ENCODE measurements at regions not wholly inside any gene's neighbourhood (a gene's known extent, or its start where the extent isn't known, plus 50 kb on each side); places are given as distances from the start of the nearest gene placed in this dataset.

DNA sequence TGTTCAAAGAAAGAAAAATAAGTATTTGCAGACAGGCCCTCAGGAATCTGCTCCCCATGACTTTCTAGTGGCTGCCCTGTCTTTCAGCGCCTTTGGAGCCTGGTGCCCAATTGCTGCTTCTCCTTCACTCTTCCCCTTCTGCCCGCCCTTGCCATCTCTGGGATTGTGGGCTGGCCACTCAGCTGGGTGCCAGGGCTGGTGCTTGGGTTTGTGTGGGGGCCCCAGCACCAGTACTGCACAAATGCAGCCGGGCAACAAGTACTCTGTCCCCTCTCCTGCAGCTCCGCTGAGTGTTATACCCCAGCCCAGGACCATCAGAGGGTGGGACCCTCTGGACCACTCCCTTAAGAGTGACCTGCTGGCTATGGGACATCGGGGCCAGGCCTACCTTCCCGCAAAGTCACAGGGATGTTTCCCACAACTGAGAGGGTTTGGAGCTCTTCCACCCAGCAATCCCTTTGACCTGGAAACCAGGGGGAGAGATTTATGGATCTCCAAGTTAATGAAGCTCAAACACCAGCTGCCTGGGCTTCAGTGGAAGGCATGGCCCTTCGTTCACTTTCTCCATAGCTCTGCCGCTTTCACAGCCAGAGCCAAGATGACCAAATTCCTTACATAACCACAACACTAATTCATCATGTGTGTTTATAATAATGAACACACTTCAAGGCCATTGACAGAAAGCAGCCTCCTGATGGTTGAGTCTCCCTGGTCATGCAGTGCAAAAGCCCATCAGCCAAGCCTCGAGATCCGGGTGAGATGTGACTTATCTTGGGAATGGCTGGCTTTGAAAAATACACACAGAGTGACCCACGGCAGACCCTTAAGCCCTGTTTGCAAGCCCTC is 313.9 kb upstream of the ZNF32 start:
- DNase-seq: no peak
- WGBS, 2 donors: 76 to 86% methylated on average over 11 of the region's 11 CpGs
- Histone ChIP-seq H3K27me3 (no peaks in the 10 kb centered on the region), H3K4me1 (peaks cover 9 to 21% (median 16%) of the 10 kb centered on the region in 4 donors), H3K27ac (no peak overlapping the region), H3K9me3 (no peaks in the 10 kb centered on the region), H3K36me3 (no peaks in the 10 kb centered on the region), H3K4me3 (no peak overlapping the region)
- ATAC-seq (ENCODE audit: low FRiP score in 2 of 2): no peak
- no peak for TF ChIP-seq EP300 (IDR thresholded peaks at IDR 0.05)
- TF ChIP-seq POLR2A (IDR thresholded peaks at IDR 0.05): no peak
- TF ChIP-seq POLR2AphosphoS5 (IDR thresholded peaks at IDR 0.05): no peak
- TF ChIP-seq, protein P1, sequence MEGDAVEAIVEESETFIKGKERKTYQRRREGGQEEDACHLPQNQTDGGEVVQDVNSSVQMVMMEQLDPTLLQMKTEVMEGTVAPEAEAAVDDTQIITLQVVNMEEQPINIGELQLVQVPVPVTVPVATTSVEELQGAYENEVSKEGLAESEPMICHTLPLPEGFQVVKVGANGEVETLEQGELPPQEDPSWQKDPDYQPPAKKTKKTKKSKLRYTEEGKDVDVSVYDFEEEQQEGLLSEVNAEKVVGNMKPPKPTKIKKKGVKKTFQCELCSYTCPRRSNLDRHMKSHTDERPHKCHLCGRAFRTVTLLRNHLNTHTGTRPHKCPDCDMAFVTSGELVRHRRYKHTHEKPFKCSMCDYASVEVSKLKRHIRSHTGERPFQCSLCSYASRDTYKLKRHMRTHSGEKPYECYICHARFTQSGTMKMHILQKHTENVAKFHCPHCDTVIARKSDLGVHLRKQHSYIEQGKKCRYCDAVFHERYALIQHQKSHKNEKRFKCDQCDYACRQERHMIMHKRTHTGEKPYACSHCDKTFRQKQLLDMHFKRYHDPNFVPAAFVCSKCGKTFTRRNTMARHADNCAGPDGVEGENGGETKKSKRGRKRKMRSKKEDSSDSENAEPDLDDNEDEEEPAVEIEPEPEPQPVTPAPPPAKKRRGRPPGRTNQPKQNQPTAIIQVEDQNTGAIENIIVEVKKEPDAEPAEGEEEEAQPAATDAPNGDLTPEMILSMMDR (IDR thresholded peaks at IDR 0.05): no peak

DNA sequence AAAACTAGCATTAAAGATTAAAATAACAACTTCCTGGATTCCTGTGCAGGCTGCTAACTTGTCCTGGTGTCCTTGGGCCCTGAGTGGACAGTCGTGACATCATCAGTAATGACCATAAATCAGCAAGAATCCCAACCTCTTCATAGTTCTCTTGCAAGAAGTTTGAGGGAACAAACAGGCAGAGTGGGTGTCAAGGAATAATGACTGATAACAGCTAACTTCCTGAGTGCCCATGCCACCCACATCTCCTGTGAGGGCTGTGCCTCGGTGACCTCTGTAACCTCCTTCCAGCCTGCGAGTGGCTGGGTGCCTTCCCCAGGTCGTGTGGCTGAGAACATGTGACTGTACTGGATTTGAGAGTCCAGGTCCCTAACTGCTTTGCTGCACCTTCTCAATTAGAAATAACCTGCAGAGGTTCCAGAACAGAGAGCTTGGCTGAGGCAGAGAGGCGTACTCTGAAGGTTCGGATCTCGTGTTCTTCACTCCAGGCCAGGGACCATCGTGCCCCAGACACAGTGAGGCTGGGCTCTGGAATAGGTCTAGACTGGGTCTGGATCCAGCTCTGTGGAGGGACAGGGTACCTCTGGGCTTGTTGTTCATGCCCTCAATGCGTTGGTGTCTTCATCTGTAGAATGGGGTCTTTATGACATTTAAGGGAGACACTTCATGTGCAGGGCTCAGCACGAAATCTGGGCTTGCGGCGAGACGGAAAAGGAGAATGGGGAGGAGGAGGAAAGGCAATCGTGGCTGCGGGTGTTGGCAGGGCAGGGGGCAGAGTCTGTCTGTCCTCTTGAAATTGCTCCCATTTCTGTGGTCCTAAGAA is 313.1 kb upstream of the ZNF32 start:
- WGBS, 2 donors: 83 to 88% methylated on average over 14 to 15 of the region's 15 CpGs
- Histone ChIP-seq H3K36me3 (no peaks in the 10 kb centered on the region), H3K27ac (no peak overlapping the region), H3K27me3 (no peaks in the 10 kb centered on the region), H3K9me3 (no peaks in the 10 kb centered on the region), H3K4me3 (no peak overlapping the region), H3K4me1 (peaks cover 9 to 21% (median 16%) of the 10 kb centered on the region in 4 donors)
- no peak for DNase-seq
- ATAC-seq (ENCODE audit: low FRiP score in 2 of 2): no peak
- TF ChIP-seq POLR2AphosphoS5 (IDR thresholded peaks at IDR 0.05): no peak
- no peak for TF ChIP-seq EP300 (IDR thresholded peaks at IDR 0.05)
- TF ChIP-seq, protein P1 (IDR thresholded peaks at IDR 0.05): no peak
- no peak for TF ChIP-seq POLR2A (IDR thresholded peaks at IDR 0.05)

DNA sequence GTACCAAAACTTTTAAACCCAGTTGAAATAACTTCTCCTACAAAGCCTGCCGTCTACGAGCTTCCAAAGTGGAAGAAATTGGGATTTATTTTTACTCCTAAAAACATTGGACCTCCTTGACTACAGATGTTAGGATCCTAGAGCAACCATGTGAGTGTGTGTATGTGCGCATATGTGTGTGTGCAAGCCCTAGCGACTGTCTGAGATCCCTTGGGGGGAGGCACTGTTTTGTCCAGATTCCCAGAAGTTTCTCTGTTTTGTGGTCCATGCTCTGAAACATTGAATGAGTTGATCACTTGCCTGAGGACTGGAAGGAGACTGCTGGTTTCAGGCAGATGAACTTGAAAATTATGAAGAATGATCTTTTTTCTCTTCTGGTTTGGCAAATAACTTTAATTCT is 312.3 kb upstream of the ZNF32 start:
- no peaks in the 10 kb centered on the region for H3K9me3 ChIP-seq
- WGBS, 2 donors: 79 to 90% methylated on average over 4 of the region's 4 CpGs
- no peak overlapping the region for H3K27ac ChIP-seq
- H3K4me3 ChIP-seq: no peak overlapping the region
- TF ChIP-seq POLR2AphosphoS5 (IDR thresholded peaks at IDR 0.05) (no peak), EP300 (IDR thresholded peaks at IDR 0.05) (no peak), POLR2A (IDR thresholded peaks at IDR 0.05) (no peak)
- TF ChIP-seq, protein P1 (IDR thresholded peaks at IDR 0.05): no peak
- no peaks in the 10 kb centered on the region for H3K36me3 ChIP-seq
- H3K27me3 ChIP-seq: no peaks in the 10 kb centered on the region
- peaks cover 9 to 18% (median 14%) of the 10 kb centered on the region in 4 donors for H3K4me1 ChIP-seq
- ATAC-seq (ENCODE audit: low FRiP score in 2 of 2) (no peak), DNase-seq (no peak)

DNA sequence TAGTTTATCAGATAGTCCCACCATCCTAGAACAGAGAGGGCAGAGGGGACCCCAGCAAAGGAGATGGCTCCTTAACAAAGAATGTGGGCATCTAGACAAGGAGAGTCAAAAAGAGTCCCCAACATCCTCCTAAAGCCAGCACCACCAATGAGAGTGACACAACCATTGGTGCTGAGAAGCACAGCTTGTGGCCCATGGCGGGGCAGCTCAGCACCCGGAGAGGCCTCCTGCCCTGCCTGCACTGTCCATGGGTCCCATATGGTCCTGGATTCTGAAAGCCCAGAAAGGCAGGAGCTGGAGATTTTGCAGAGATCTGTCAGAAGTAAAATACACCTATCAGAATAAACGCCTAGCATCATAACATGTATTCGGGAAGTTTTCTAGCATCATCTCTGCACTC is 311.8 kb upstream of the ZNF32 start:
- H3K27me3 ChIP-seq: no peaks in the 10 kb centered on the region
- peaks cover 6 to 13% (median 10%) of the 10 kb centered on the region in 4 donors for H3K4me1 ChIP-seq
- H3K27ac ChIP-seq: no peak overlapping the region
- TF ChIP-seq POLR2A (IDR thresholded peaks at IDR 0.05) (no peak), EP300 (IDR thresholded peaks at IDR 0.05) (no peak), POLR2AphosphoS5 (IDR thresholded peaks at IDR 0.05) (no peak)
- TF ChIP-seq, protein P1 (IDR thresholded peaks at IDR 0.05): no peak
- no peak for ATAC-seq (ENCODE audit: low FRiP score in 2 of 2)
- no peak for DNase-seq
- no peaks in the 10 kb centered on the region for H3K36me3 ChIP-seq
- WGBS, 2 donors: 94 to 100% methylated on average over 2 to 4 of the region's 4 CpGs
- H3K4me3 ChIP-seq: no peak overlapping the region
- no peaks in the 10 kb centered on the region for H3K9me3 ChIP-seq
